Stomach (tissue), 8 donors: ENCODE measurements at regions not wholly inside any gene's neighbourhood (a gene's known extent, or its start where the extent isn't known, plus 50 kb on each side); places are given as distances from the start of the nearest gene placed in this dataset.

Experiments
- DNase-seq, 2 donors: peaks; one replicate each; pipeline versions ENCODE4 v3.0.0 to v3.0.0-alpha.2; 2013 to 2019
- H3K27ac ChIP-seq, 5 donors: fragments of 200-600 bp in 4 of 5; sonication (generic) in 4 of 5; one replicate each; pipeline ENCODE4 v1.5.1; 2013 to 2019; ENCODE audit warnings: mild to moderate bottlenecking in 1 of 5, moderate library complexity in 1 of 5
- H3K27me3 ChIP-seq, 3 donors: fragments of 200-600 bp; sonication (generic); one replicate each; pipeline ENCODE4 v1.5.1; 2017 to 2019; ENCODE audit warnings: mixed run types in 1 of 3
- H3K36me3 ChIP-seq, 4 donors: fragments of 200-600 bp; sonication (generic); 1 replicate in 3 of 4; 2 replicates in 1 of 4; pipeline ENCODE4 v1.5.1; 2016 to 2019
- H3K4me1 ChIP-seq, 4 donors: fragments of 200-600 bp; sonication (generic); one replicate each; pipeline ENCODE4 v1.5.1; 2016 to 2019
- H3K4me3 ChIP-seq, 4 donors: fragments of 200-600 bp; sonication (generic) in 3 of 4; one replicate each; pipeline ENCODE4 v1.5.1; 2016 to 2019; ENCODE audit warnings: mild to moderate bottlenecking in 1 of 4
- H3K9me3 ChIP-seq, 4 donors: fragments of 200-600 bp; sonication (generic); one replicate each; pipeline ENCODE4 v1.5.1; 2016 to 2019
- CTCF ChIP-seq, 7 experiments: fragments of 450-650 bp in 4 of 7; fragments of 200-600 bp in 3 of 7; sonication (generic) in 3 of 7; IDR thresholded peaks; one replicate each; pipeline ENCODE4 v1.5.1; 2016 to 2019; ENCODE audit warnings: antibody characterized with exemption in 7 of 7, control low read depth in 2 of 7, mild to moderate bottlenecking in 1 of 7
- EP300 ChIP-seq: sonication (generic); formaldehyde crosslinking; IDR thresholded peaks from one replicate; pipeline ENCODE4 v1.6.1; 2017; ENCODE audit warnings: antibody characterized with exemption
- POLR2A ChIP-seq, 4 donors: fragments of 450-650 bp; IDR thresholded peaks; one replicate each; pipeline ENCODE4 v1.6.1; 2016; ENCODE audit warnings: antibody characterized with exemption in 4 of 4, control low read depth in 2 of 4, mild to moderate bottlenecking in 1 of 4, moderate library complexity in 1 of 4
- POLR2AphosphoS5 ChIP-seq, 3 donors: sonication (generic); formaldehyde crosslinking; IDR thresholded peaks; one replicate each; pipeline ENCODE4 v1.6.1; 2016; ENCODE audit warnings: antibody characterized with exemption in 3 of 3
- WGBS, 5 donors: extraction: QIAGEN DNeasy Blood & Tissue Kit in 3 of 5; methylation state at CpG; one replicate each; pipeline versions ENCODE4 v1.1.5 to v1.1.7; 2013 to 2018; 5-methylcytosine and 5-hydroxymethylcytosine counted together
- intact Hi-C: fragments of 100-400 bp; cut with DNase I; formaldehyde crosslinking; loops from one replicate; pipeline ENCODE4 v1.15.1; 2023; ENCODE audit warnings: low total_unique reads
- donor health status: healthy with polysubstance abuse.
- donor health status: Bipolar disorder and iron deficiency.
- donor health status: healthy.

GRCh38 chr14:75226755-75227544, 50.5 kb upstream of the TMED10 start:
- DNase-seq: peak; percentile 45 to 71
- Histone ChIP-seq H3K4me1 (peaks cover 16 to 60% (median 37%) of the 10 kb centered on the region in 4 donors), H3K27me3 (no peaks in the 10 kb centered on the region), H3K27ac (peak overlapping the region in 4 of 5 donors; percentile 2 to 80 (median 41)), H3K9me3 (no peaks in the 10 kb centered on the region), H3K4me3 (no peak overlapping the region), H3K36me3 (no peaks in the 10 kb centered on the region)
- TF ChIP-seq CTCF (IDR thresholded peaks at IDR 0.05): no peak
- TF ChIP-seq POLR2A (IDR thresholded peaks at IDR 0.05): no peak
- TF ChIP-seq EP300: no peak
- TF ChIP-seq POLR2AphosphoS5 (IDR thresholded peaks at IDR 0.05): no peak
- 80 to 92% (median 87%) methylated on average over 6 of the region's 6 CpGs for WGBS, 5 donors
- intact Hi-C loops: no loop called here
